ENCODE measurements at regions not wholly inside any gene's neighbourhood (a gene's known extent, or its start where the extent isn't known, plus 50 kb on each side); places are given as distances from the start of the nearest gene placed in this dataset.

- H3K36me3 ChIP-seq (ENCODE audit: control insufficient read depth in 2 of 3, insufficient read depth in 3 of 3, low read length in 3 of 3), result no peaks in the 10 kb centered on the region
- H3K9ac ChIP-seq (ENCODE audit: low read length in 3 of 3), result no peak overlapping the region
- no peak for DNase-seq
- no peak overlapping the region for H3K4me3 ChIP-seq (ENCODE audit: low read length in 3 of 3)
- TF ChIP-seq, protein P1, sequence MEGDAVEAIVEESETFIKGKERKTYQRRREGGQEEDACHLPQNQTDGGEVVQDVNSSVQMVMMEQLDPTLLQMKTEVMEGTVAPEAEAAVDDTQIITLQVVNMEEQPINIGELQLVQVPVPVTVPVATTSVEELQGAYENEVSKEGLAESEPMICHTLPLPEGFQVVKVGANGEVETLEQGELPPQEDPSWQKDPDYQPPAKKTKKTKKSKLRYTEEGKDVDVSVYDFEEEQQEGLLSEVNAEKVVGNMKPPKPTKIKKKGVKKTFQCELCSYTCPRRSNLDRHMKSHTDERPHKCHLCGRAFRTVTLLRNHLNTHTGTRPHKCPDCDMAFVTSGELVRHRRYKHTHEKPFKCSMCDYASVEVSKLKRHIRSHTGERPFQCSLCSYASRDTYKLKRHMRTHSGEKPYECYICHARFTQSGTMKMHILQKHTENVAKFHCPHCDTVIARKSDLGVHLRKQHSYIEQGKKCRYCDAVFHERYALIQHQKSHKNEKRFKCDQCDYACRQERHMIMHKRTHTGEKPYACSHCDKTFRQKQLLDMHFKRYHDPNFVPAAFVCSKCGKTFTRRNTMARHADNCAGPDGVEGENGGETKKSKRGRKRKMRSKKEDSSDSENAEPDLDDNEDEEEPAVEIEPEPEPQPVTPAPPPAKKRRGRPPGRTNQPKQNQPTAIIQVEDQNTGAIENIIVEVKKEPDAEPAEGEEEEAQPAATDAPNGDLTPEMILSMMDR (IDR thresholded peaks at IDR 0.05; ENCODE audit: borderline replicate concordance, extremely low read depth, insufficient read depth), result no peak
- intact Hi-C loops (cut with DNase I), result no loop called here
- no peaks in the 10 kb centered on the region for H3K4me1 ChIP-seq (ENCODE audit: control insufficient read depth in 2 of 3, insufficient read depth in 2 of 3, low read depth in 1 of 3, low read length in 3 of 3)
- H3K27me3 ChIP-seq (ENCODE audit: control insufficient read depth, insufficient read depth, low read length), result no peaks in the 10 kb centered on the region
- no peak overlapping the region for H3K27ac ChIP-seq (ENCODE audit: low read depth in 2 of 2, low read length in 2 of 2)
- FAIRE-seq, result no peak
- no peaks in the 10 kb centered on the region for H3K9me3 ChIP-seq (ENCODE audit: control insufficient read depth in 2 of 3, insufficient read depth in 1 of 3, low read length in 3 of 3)
Observed at GRCh38 chr14:38524636-38525509, 269.0 kb upstream of the CLEC14A start.

- Histone ChIP-seq H3K36me3 (ENCODE audit: control insufficient read depth in 2 of 3, insufficient read depth in 3 of 3, low read length in 3 of 3) (no peaks in the 10 kb centered on the region), H3K9me3 (ENCODE audit: control insufficient read depth in 2 of 3, insufficient read depth in 1 of 3, low read length in 3 of 3) (no peaks in the 10 kb centered on the region), H3K27me3 (ENCODE audit: control insufficient read depth, insufficient read depth, low read length) (no peaks in the 10 kb centered on the region), H3K4me3 (ENCODE audit: low read length in 3 of 3) (no peak overlapping the region), H3K9ac (ENCODE audit: low read length in 3 of 3) (no peak overlapping the region), H3K27ac (ENCODE audit: low read depth in 2 of 2, low read length in 2 of 2) (no peak overlapping the region), H3K4me1 (ENCODE audit: control insufficient read depth in 2 of 3, insufficient read depth in 2 of 3, low read depth in 1 of 3, low read length in 3 of 3) (no peaks in the 10 kb centered on the region)
- intact Hi-C loops (cut with DNase I), result no loop called here
- FAIRE-seq (no peak), DNase-seq (no peak)
- TF ChIP-seq, protein P1 (IDR thresholded peaks at IDR 0.05; ENCODE audit: borderline replicate concordance, extremely low read depth, insufficient read depth), result no peak
Observed at GRCh38 chr14:38522724-38523123, 266.8 kb upstream of the CLEC14A start.

GRCh38 chr14:38521591-38521990 lies 265.7 kb upstream of the CLEC14A start:
- H3K36me3 ChIP-seq (ENCODE audit: control insufficient read depth in 2 of 3, insufficient read depth in 3 of 3, low read length in 3 of 3), result no peaks in the 10 kb centered on the region
- H3K27ac ChIP-seq (ENCODE audit: low read depth in 2 of 2, low read length in 2 of 2), result no peak overlapping the region
- no peaks in the 10 kb centered on the region for H3K4me1 ChIP-seq (ENCODE audit: control insufficient read depth in 2 of 3, insufficient read depth in 2 of 3, low read depth in 1 of 3, low read length in 3 of 3)
- no peak overlapping the region for H3K9ac ChIP-seq (ENCODE audit: low read length in 3 of 3)
- no peak for DNase-seq
- TF ChIP-seq, protein P1 (IDR thresholded peaks at IDR 0.05; ENCODE audit: borderline replicate concordance, extremely low read depth, insufficient read depth), result no peak
- no peak for FAIRE-seq
- H3K27me3 ChIP-seq (ENCODE audit: control insufficient read depth, insufficient read depth, low read length), result no peaks in the 10 kb centered on the region
- intact Hi-C loops (cut with DNase I), result no loop called here
- H3K4me3 ChIP-seq (ENCODE audit: low read length in 3 of 3), result no peak overlapping the region
- H3K9me3 ChIP-seq (ENCODE audit: control insufficient read depth in 2 of 3, insufficient read depth in 1 of 3, low read length in 3 of 3), result no peaks in the 10 kb centered on the region
